MM.1S (cell line): ENCODE measurements at regions not wholly inside any gene's neighbourhood (a gene's known extent, or its start where the extent isn't known, plus 50 kb on each side); places are given as distances from the start of the nearest gene placed in this dataset.

Experiments used
- DNase-seq: peaks from one replicate; pipeline ENCODE4 v3.0.0-alpha.2; 2015
- H2AFZ ChIP-seq: fragments of 300-600 bp; sonication (generic); 2 replicates; pipeline ENCODE4 v1.6.0; 2016; ENCODE audit warnings: antibody characterized with exemption, low read length
- H3F3A ChIP-seq: fragments of 300-600 bp; sonication (generic); 2 replicates; pipeline ENCODE4 v1.6.1; 2016; ENCODE audit warnings: mild to moderate bottlenecking, antibody characterized with exemption, low read length, moderate library complexity, mixed read lengths; ENCODE audit not compliant: insufficient read depth
- H3K27ac ChIP-seq: fragments of 300-600 bp; sonication (generic); 2 replicates; pipeline ENCODE4 v1.5.1; 2016; ENCODE audit warnings: mild to moderate bottlenecking, low read length
- H3K27me3 ChIP-seq: fragments of 300-600 bp; sonication (generic); replicated peaks from 2 replicates; pipeline ENCODE4 v1.6.0; 2016; ENCODE audit warnings: low read length; ENCODE audit not compliant: insufficient read depth
- H3K36me3 ChIP-seq: fragments of 300-600 bp; sonication (generic); replicated peaks from 2 replicates; pipeline ENCODE4 v1.6.1; 2016; ENCODE audit warnings: mild to moderate bottlenecking, low read length, mixed read lengths; ENCODE audit not compliant: insufficient read depth
- H3K4me1 ChIP-seq: fragments of 300-600 bp; sonication (generic); 2 replicates; pipeline ENCODE4 v1.6.1; 2016; ENCODE audit warnings: low read length, mixed read lengths
- H3K4me2 ChIP-seq: fragments of 300-600 bp; sonication (generic); 2 replicates; pipeline ENCODE4 v1.6.0; 2016; ENCODE audit warnings: low read depth, low read length
- H3K4me3 ChIP-seq: fragments of 300-600 bp; sonication (generic); 2 replicates; pipeline ENCODE4 v1.5.1; 2016; ENCODE audit warnings: low read length, mixed read lengths
- H3K79me2 ChIP-seq: fragments of 300-600 bp; sonication (generic); 2 replicates; pipeline ENCODE4 v1.6.1; 2016; ENCODE audit warnings: mixed run types, low read length, mixed read lengths
- H3K9ac ChIP-seq: fragments of 300-600 bp; sonication (generic); 2 replicates; pipeline ENCODE4 v1.6.1; 2016; ENCODE audit warnings: low read length, mixed read lengths
- H3K9me2 ChIP-seq: fragments of 300-600 bp; sonication (generic); replicated peaks from 2 replicates; pipeline ENCODE4 v1.6.1; 2016; ENCODE audit warnings: mild to moderate bottlenecking, low read length, mixed read lengths; ENCODE audit not compliant: insufficient read depth
- H3K9me3 ChIP-seq: fragments of 300-600 bp; sonication (generic); replicated peaks from 2 replicates; pipeline ENCODE4 v1.6.1; 2016; ENCODE audit warnings: mild to moderate bottlenecking, low read length, mixed read lengths; ENCODE audit not compliant: insufficient read depth
- H4K20me1 ChIP-seq: fragments of 300-600 bp; sonication (generic); 2 replicates; pipeline ENCODE4 v1.6.1; 2016; ENCODE audit warnings: mild to moderate bottlenecking, low read length, moderate library complexity, mixed read lengths; ENCODE audit not compliant: insufficient read depth
- EZH2 ChIP-seq: fragments of 300-600 bp; sonication (generic); optimal IDR thresholded peaks from 2 replicates; pipeline ENCODE3; 2017; ENCODE audit warnings: low read depth, mild to moderate bottlenecking, antibody characterized with exemption, low read length, mixed read lengths
- EZH2phosphoT487 ChIP-seq: fragments of 300-600 bp; sonication (generic); IDR thresholded peaks from 2 replicates; pipeline ENCODE4 v1.6.1; 2018; ENCODE audit warnings: antibody characterized with exemption, low read length
- TF ChIP-seq, protein P1 (sequence below): fragments of 300-600 bp; sonication (generic); IDR thresholded peaks from 2 replicates; pipeline ENCODE4 v1.5.1; 2016; ENCODE audit warnings: antibody characterized with exemption, low read length, mixed read lengths

DNA sequence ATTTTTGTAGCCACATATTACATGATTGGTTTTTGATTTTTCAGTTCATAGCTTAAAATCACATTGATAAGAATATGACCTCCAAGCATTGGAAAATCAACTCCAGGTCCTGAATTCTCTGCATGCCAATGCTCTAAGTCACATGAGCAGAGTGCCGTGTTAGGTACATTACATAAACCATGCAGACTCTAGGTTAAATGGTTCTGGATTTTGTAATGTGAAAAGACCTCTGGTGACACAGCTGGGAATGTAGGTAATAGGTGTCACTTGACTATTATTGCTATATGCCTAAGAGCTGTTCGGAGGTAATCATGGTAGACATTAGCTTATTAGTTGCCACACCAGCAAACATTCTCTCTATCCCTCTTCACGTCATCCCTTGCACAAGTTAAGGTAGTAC lies 231.1 kb upstream of the SALL1 start:
- Histone ChIP-seq H3K9ac (no peak overlapping the region), H3K9me3 (no peaks in the 10 kb centered on the region), H2AFZ (no peak overlapping the region), H4K20me1 (no peaks in the 10 kb centered on the region), H3F3A (no peaks in the 10 kb centered on the region), H3K4me3 (no peak overlapping the region), H3K79me2 (no peaks in the 10 kb centered on the region), H3K4me2 (no peak overlapping the region), H3K36me3 (no peaks in the 10 kb centered on the region), H3K27me3 (no peaks in the 10 kb centered on the region), H3K27ac (no peak overlapping the region), H3K9me2 (no peaks in the 10 kb centered on the region), H3K4me1 (no peaks in the 10 kb centered on the region)
- TF ChIP-seq, protein P1, sequence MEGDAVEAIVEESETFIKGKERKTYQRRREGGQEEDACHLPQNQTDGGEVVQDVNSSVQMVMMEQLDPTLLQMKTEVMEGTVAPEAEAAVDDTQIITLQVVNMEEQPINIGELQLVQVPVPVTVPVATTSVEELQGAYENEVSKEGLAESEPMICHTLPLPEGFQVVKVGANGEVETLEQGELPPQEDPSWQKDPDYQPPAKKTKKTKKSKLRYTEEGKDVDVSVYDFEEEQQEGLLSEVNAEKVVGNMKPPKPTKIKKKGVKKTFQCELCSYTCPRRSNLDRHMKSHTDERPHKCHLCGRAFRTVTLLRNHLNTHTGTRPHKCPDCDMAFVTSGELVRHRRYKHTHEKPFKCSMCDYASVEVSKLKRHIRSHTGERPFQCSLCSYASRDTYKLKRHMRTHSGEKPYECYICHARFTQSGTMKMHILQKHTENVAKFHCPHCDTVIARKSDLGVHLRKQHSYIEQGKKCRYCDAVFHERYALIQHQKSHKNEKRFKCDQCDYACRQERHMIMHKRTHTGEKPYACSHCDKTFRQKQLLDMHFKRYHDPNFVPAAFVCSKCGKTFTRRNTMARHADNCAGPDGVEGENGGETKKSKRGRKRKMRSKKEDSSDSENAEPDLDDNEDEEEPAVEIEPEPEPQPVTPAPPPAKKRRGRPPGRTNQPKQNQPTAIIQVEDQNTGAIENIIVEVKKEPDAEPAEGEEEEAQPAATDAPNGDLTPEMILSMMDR, result no peak
- DNase-seq, result no peak

DNA sequence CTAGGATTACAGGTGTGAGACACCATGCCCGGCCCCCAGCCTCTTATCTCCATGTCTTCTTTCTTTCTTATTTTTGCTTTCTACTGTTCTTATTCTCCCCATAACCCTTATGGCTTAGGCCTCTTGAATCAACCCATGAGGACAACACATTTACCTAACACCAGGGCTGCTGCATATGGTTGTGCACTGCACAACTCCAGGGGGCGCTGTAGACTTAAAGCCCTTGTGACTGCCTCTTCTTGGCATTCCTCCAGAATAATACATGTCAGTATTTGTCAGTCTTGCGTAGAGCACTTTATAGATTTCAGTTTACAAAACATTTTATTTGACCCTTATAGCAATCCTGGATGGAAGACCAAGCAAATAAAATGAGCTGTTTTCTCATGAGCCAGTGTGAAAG lies 225.0 kb upstream of the SALL1 start:
- H3K27ac ChIP-seq, result no peak overlapping the region
- H4K20me1 ChIP-seq, result no peaks in the 10 kb centered on the region
- H3K27me3 ChIP-seq, result no peaks in the 10 kb centered on the region
- no peaks in the 10 kb centered on the region for H3K79me2 ChIP-seq
- no peak overlapping the region for H2AFZ ChIP-seq
- DNase-seq, result no peak
- no peak overlapping the region for H3K9ac ChIP-seq
- H3K4me2 ChIP-seq, result no peak overlapping the region
- H3K4me1 ChIP-seq, result no peaks in the 10 kb centered on the region
- H3K9me2 ChIP-seq, result no peaks in the 10 kb centered on the region
- no peaks in the 10 kb centered on the region for H3F3A ChIP-seq
- no peaks in the 10 kb centered on the region for H3K36me3 ChIP-seq
- TF ChIP-seq, protein P1, result no peak
- TF ChIP-seq EZH2phosphoT487 (no peak), EZH2 (no peak)
- H3K4me3 ChIP-seq, result no peak overlapping the region
- H3K9me3 ChIP-seq, result no peaks in the 10 kb centered on the region

DNA sequence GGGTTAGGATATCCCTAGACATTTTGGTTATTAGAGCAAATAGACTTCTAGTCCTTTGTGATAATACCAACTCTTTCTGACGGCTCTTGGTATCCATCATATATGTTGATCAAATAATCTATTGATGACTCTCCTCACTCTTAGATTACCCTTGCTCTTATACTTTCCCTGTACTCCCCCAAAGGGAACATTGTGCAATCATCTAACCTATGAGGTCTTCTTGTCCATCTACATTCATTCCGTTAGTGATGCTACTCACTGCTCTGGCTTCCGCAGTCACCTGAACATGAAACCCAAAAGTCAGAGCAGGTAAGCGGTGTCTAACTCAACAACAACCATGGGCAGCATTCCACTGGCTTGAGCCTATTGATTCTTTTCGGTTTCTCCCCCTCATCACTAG lies 223.7 kb upstream of the SALL1 start:
- Histone ChIP-seq H3K79me2 (no peaks in the 10 kb centered on the region), H4K20me1 (no peaks in the 10 kb centered on the region), H2AFZ (no peak overlapping the region), H3K36me3 (no peaks in the 10 kb centered on the region), H3K4me1 (no peaks in the 10 kb centered on the region), H3K9ac (no peak overlapping the region), H3K27me3 (no peaks in the 10 kb centered on the region), H3F3A (no peaks in the 10 kb centered on the region), H3K9me2 (no peaks in the 10 kb centered on the region), H3K4me3 (no peak overlapping the region), H3K27ac (no peak overlapping the region), H3K4me2 (no peak overlapping the region), H3K9me3 (no peaks in the 10 kb centered on the region)
- TF ChIP-seq EZH2 (no peak), EZH2phosphoT487 (no peak)
- TF ChIP-seq, protein P1, result no peak
- DNase-seq, result no peak

DNA sequence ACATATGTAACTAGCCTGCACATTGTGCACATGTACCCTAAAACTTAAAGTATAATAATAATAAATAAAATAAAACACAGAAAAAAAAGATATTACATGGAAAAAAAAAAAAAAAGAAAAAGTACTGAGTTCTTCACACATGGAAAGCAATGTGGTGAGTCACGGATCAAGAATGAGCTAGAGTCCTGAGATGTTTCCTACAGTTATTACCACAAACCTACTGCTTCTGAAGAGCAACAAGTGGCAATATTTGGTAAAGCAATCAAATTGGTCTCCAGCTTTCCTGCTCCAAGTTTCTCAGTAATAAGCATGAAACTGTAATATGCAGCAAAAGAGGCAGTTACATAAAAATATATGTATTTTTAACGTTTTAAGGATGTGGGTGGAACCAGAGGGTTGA lies 223.3 kb upstream of the SALL1 start:
- Histone ChIP-seq H3K4me2 (no peak overlapping the region), H3K9me3 (no peaks in the 10 kb centered on the region), H3F3A (no peaks in the 10 kb centered on the region), H3K9ac (no peak overlapping the region), H3K36me3 (no peaks in the 10 kb centered on the region), H3K4me3 (no peak overlapping the region), H4K20me1 (no peaks in the 10 kb centered on the region), H3K4me1 (no peaks in the 10 kb centered on the region), H3K27ac (no peak overlapping the region), H3K79me2 (no peaks in the 10 kb centered on the region), H3K9me2 (no peaks in the 10 kb centered on the region), H3K27me3 (no peaks in the 10 kb centered on the region), H2AFZ (no peak overlapping the region)
- TF ChIP-seq, protein P1, result no peak
- TF ChIP-seq EZH2, result no peak
- no peak for TF ChIP-seq EZH2phosphoT487
- no peak for DNase-seq
